CD4-positive, alpha-beta memory T cell (primary cell): ENCODE measurements at regions not wholly inside any gene's neighbourhood (a gene's known extent, or its start where the extent isn't known, plus 50 kb on each side); places are given as distances from the start of the nearest gene placed in this dataset.

Source experiments
- CTCF ChIA-PET: fragments of 350-600 bp; sonication (Branson Sonifier 250); formaldehyde crosslinking; loops from one replicate; lab custom pipeline; 2021; ENCODE audit warnings: inconsistent platforms; ENCODE audit not compliant: partially characterized antibody; lab: Charles Lee
- POLR2A ChIA-PET: fragments of 350-600 bp; sonication (Branson Sonifier 250); formaldehyde crosslinking; loops from one replicate; lab custom pipeline; 2021; ENCODE audit not compliant: partially characterized antibody; lab: Charles Lee
- DNase-seq, 5 donors: peaks; one replicate each; pipeline versions ENCODE4 v3.0.0 to v3.0.0-alpha.2; 2020 to 2022; ENCODE audit warnings: mixed read lengths in 1 of 5
- H3K27ac ChIP-seq: one replicate; pipeline ENCODE4 v1.7.0; 2013; ENCODE audit warnings: low read depth, low read length
- H3K27me3 ChIP-seq: 2 replicates; pipeline ENCODE4 v1.7.0; 2013; ENCODE audit warnings: mild to moderate bottlenecking, low read length, moderate library complexity; ENCODE audit not compliant: insufficient read depth
- H3K36me3 ChIP-seq: 2 replicates; pipeline ENCODE4 v1.7.0; 2013; ENCODE audit warnings: mild to moderate bottlenecking, low read length, moderate library complexity; ENCODE audit not compliant: insufficient read depth
- H3K4me1 ChIP-seq: 2 replicates; pipeline ENCODE4 v1.7.0; 2013; ENCODE audit warnings: mild to moderate bottlenecking, low read length, moderate library complexity; ENCODE audit not compliant: insufficient read depth
- H3K4me3 ChIP-seq, 2 donors: one replicate each; pipeline ENCODE4 v1.7.0; 2013; ENCODE audit warnings: low read length in 2 of 2, mild to moderate bottlenecking in 1 of 2
- H3K9me3 ChIP-seq, 2 donors: one replicate each; pipeline ENCODE4 v1.7.0; 2013; ENCODE audit warnings: low read length in 2 of 2, control low read depth in 1 of 2; ENCODE audit not compliant: control insufficient read depth in 1 of 2
- H3K27ac Mint-ChIP-seq, 7 donors: one replicate each; pipeline ENCODE4 v1.8.0; 2020 to 2021; ENCODE audit warnings: mixed read lengths in 7 of 7, mild to moderate bottlenecking in 6 of 7, inconsistent platforms in 3 of 7, moderate library complexity in 3 of 7
- H3K27me3 Mint-ChIP-seq, 2 donors: one replicate each; pipeline ENCODE4 v1.8.0; 2020 to 2021; ENCODE audit warnings: mixed read lengths in 2 of 2
- H3K36me3 Mint-ChIP-seq, 2 donors: one replicate each; pipeline ENCODE4 v1.8.0; 2020 to 2021; ENCODE audit warnings: mixed read lengths in 2 of 2, inconsistent platforms in 1 of 2, mild to moderate bottlenecking in 1 of 2
- H3K4me1 Mint-ChIP-seq, 4 donors: one replicate each; pipeline ENCODE4 v1.8.0; 2020 to 2021; ENCODE audit warnings: mixed read lengths in 4 of 4, mild to moderate bottlenecking in 1 of 4
- H3K4me3 Mint-ChIP-seq, 8 donors: one replicate each; pipeline ENCODE4 v1.8.0; 2020 to 2021; ENCODE audit warnings: mixed read lengths in 8 of 8, mild to moderate bottlenecking in 7 of 8, moderate library complexity in 6 of 8, inconsistent platforms in 3 of 8
- H3K9me3 Mint-ChIP-seq, 8 donors: one replicate each; pipeline ENCODE4 v1.8.0; 2020 to 2021; ENCODE audit warnings: mixed read lengths in 8 of 8, mild to moderate bottlenecking in 5 of 8, inconsistent platforms in 3 of 8, moderate library complexity in 1 of 8
- intact Hi-C: fragments of 100-400 bp; cut with micrococcal nuclease; formaldehyde crosslinking; loops from one replicate; pipeline ENCODE4 v1.15.1; 2023

GRCh38 chr6:6808343-6808742, 219.8 kb downstream of the LY86 start:
- ChIA-PET CTCF (no interaction called here), POLR2A (no interaction called here)
- Histone ChIP-seq H3K36me3 (no peaks in the 10 kb centered on the region), H3K4me3 (no peak overlapping the region), H3K4me1 (peaks cover 16% of the 10 kb centered on the region), H3K27ac (no peak overlapping the region), H3K9me3 (no peaks in the 10 kb centered on the region), H3K27me3 (no peaks in the 10 kb centered on the region)
- Mint-ChIP-seq H3K27ac (peak overlapping the region in 2 of 7 donors; percentile 15 to 19), H3K36me3 (no peaks in the 10 kb centered on the region), H3K4me1 (peaks cover 9 to 23% (median 16%) of the 10 kb centered on the region in 4 donors), H3K9me3 (no peaks in the 10 kb centered on the region), H3K27me3 (peaks cover 10% of the 10 kb centered on the region in 2 donors), H3K4me3 (no peak overlapping the region)
- intact Hi-C loops, result no loop called here
- no peak for DNase-seq

- intact Hi-C loops, result no loop called here
- CTCF ChIA-PET, result interaction anchor here (1.3 kb wide), 1 partner anchor 257 kb away, joined by 3 read pairs; no protein-coding TSS in a partner anchor
- H3K4me3 Mint-ChIP-seq, result peak overlapping the region in 2 of 8 donors; percentile 29 to 32
- peaks cover 9 to 10% of the 10 kb centered on the region in 2 donors for H3K27me3 Mint-ChIP-seq
- H3K27ac Mint-ChIP-seq, result peak overlapping the region in 1 of 7 donors; percentile 19
- no peaks in the 10 kb centered on the region for H3K9me3 Mint-ChIP-seq
- Histone ChIP-seq H3K27me3 (no peaks in the 10 kb centered on the region), H3K36me3 (no peaks in the 10 kb centered on the region), H3K4me3 (no peak overlapping the region), H3K27ac (no peak overlapping the region), H3K9me3 (no peaks in the 10 kb centered on the region), H3K4me1 (peaks cover 16% of the 10 kb centered on the region)
- no peaks in the 10 kb centered on the region for H3K36me3 Mint-ChIP-seq
- H3K4me1 Mint-ChIP-seq, result peaks cover 9 to 23% (median 16%) of the 10 kb centered on the region in 4 donors
- POLR2A ChIA-PET, result no interaction called here
- no peak for DNase-seq
Observed at GRCh38 chr6:6808915-6809314, 220.4 kb downstream of the LY86 start.

GRCh38 chr6:6810727-6811126, 222.2 kb downstream of the LY86 start:
- H3K27me3 ChIP-seq, result no peaks in the 10 kb centered on the region
- peaks cover 16% of the 10 kb centered on the region for H3K4me1 ChIP-seq
- Mint-ChIP-seq H3K27ac (peak overlapping the region in 6 of 7 donors; percentile 88 to 98 (median 94)), H3K27me3 (peaks cover 7 to 9% of the 10 kb centered on the region in 2 donors), H3K36me3 (no peaks in the 10 kb centered on the region), H3K4me3 (peak overlapping the region; percentile 88 to 97 (median 90)), H3K9me3 (no peaks in the 10 kb centered on the region), H3K4me1 (peaks cover 9 to 23% (median 16%) of the 10 kb centered on the region in 4 donors)
- peak in 1 of 5 donors; percentile 4 for DNase-seq
- ChIA-PET CTCF (interaction anchor here (2.3 kb wide), 1 partner anchor 428 kb away, joined by 6 read pairs; no protein-coding TSS in a partner anchor), POLR2A (no interaction called here)
- intact Hi-C loops, result no loop called here
- no peak overlapping the region for H3K27ac ChIP-seq
- H3K4me3 ChIP-seq, result peak overlapping the region; percentile 13 to 56
- H3K36me3 ChIP-seq, result no peaks in the 10 kb centered on the region
- no peaks in the 10 kb centered on the region for H3K9me3 ChIP-seq

- peak; percentile 30 to 88 (median 43) for DNase-seq
- H3K36me3 ChIP-seq, result no peaks in the 10 kb centered on the region
- CTCF ChIA-PET, result interaction anchor here (2.3 kb wide), 1 partner anchor 428 kb away, joined by 6 read pairs; no protein-coding TSS in a partner anchor
- Mint-ChIP-seq H3K36me3 (no peaks in the 10 kb centered on the region), H3K27ac (peak overlapping the region; percentile 78 to 98 (median 93)), H3K4me1 (peaks cover 9 to 23% (median 16%) of the 10 kb centered on the region in 4 donors), H3K9me3 (no peaks in the 10 kb centered on the region), H3K4me3 (peak overlapping the region; percentile 88 to 97 (median 90)), H3K27me3 (peaks cover 6 to 9% of the 10 kb centered on the region in 2 donors)
- no peaks in the 10 kb centered on the region for H3K9me3 ChIP-seq
- H3K27me3 ChIP-seq, result no peaks in the 10 kb centered on the region
- H3K4me1 ChIP-seq, result peaks cover 16% of the 10 kb centered on the region
- POLR2A ChIA-PET, result no interaction called here
- no peak overlapping the region for H3K27ac ChIP-seq
- intact Hi-C loops, result no loop called here
- peak overlapping the region; percentile 13 to 56 for H3K4me3 ChIP-seq
Observed at GRCh38 chr6:6811128-6812009, 222.8 kb downstream of the LY86 start.

- Mint-ChIP-seq H3K4me3 (peak overlapping the region in 3 of 8 donors; percentile 26 to 97 (median 55)), H3K27ac (peak overlapping the region in 1 of 7 donors; percentile 98), H3K9me3 (no peaks in the 10 kb centered on the region), H3K36me3 (no peaks in the 10 kb centered on the region), H3K4me1 (peaks cover 9 to 23% (median 16%) of the 10 kb centered on the region in 4 donors), H3K27me3 (peaks cover 6 to 9% of the 10 kb centered on the region in 2 donors)
- Histone ChIP-seq H3K4me3 (no peak overlapping the region), H3K27me3 (no peaks in the 10 kb centered on the region), H3K36me3 (no peaks in the 10 kb centered on the region), H3K27ac (no peak overlapping the region), H3K9me3 (no peaks in the 10 kb centered on the region), H3K4me1 (peaks cover 16% of the 10 kb centered on the region)
- ChIA-PET CTCF (interaction anchor here (0.6 to 2.3 kb wide), 2 partner anchors 233 to 427 kb away, joined by 6 read pairs; no protein-coding TSS in a partner anchor), POLR2A (no interaction called here)
- no peak for DNase-seq
- intact Hi-C loops, result no loop called here
Observed at GRCh38 chr6:6812427-6812826, 223.9 kb downstream of the LY86 start.

- H3K36me3 ChIP-seq, result no peaks in the 10 kb centered on the region
- peaks cover 4 to 13% of the 10 kb centered on the region in 2 donors for H3K27me3 Mint-ChIP-seq
- H3K9me3 Mint-ChIP-seq, result no peaks in the 10 kb centered on the region
- no peak overlapping the region for H3K4me3 ChIP-seq
- peaks cover 13% of the 10 kb centered on the region for H3K4me1 ChIP-seq
- no peaks in the 10 kb centered on the region for H3K27me3 ChIP-seq
- H3K27ac ChIP-seq, result no peak overlapping the region
- no peak for DNase-seq
- peaks cover 5 to 19% (median 11%) of the 10 kb centered on the region in 4 donors for H3K4me1 Mint-ChIP-seq
- H3K9me3 ChIP-seq, result no peaks in the 10 kb centered on the region
- CTCF ChIA-PET, result no interaction called here
- no peaks in the 10 kb centered on the region for H3K36me3 Mint-ChIP-seq
- H3K4me3 Mint-ChIP-seq, result no peak overlapping the region
- intact Hi-C loops, result no loop called here
- POLR2A ChIA-PET, result no interaction called here
- peak overlapping the region in 1 of 7 donors; percentile 45 for H3K27ac Mint-ChIP-seq
Observed at GRCh38 chr6:6815732-6816131, 227.2 kb downstream of the LY86 start.

- no peak overlapping the region for H3K27ac ChIP-seq
- H3K27ac Mint-ChIP-seq, result peak overlapping the region in 1 of 7 donors; percentile 29
- no peak overlapping the region for H3K4me3 Mint-ChIP-seq
- no peaks in the 10 kb centered on the region for H3K9me3 Mint-ChIP-seq
- H3K27me3 ChIP-seq, result no peaks in the 10 kb centered on the region
- POLR2A ChIA-PET, result no interaction called here
- no peak overlapping the region for H3K4me3 ChIP-seq
- H3K4me1 ChIP-seq, result peaks cover 6% of the 10 kb centered on the region
- no peak for DNase-seq
- intact Hi-C loops, result no loop called here
- no peaks in the 10 kb centered on the region for H3K9me3 ChIP-seq
- peaks cover 3 to 9% (median 4%) of the 10 kb centered on the region in 4 donors for H3K4me1 Mint-ChIP-seq
- H3K27me3 Mint-ChIP-seq, result peaks cover 4 to 13% of the 10 kb centered on the region in 2 donors
- CTCF ChIA-PET, result no interaction called here
- no peaks in the 10 kb centered on the region for H3K36me3 ChIP-seq
- H3K36me3 Mint-ChIP-seq, result no peaks in the 10 kb centered on the region
Observed at GRCh38 chr6:6816716-6817115, 228.2 kb downstream of the LY86 start.
